ENCODE measurements at regions not wholly inside any gene's neighbourhood (a gene's known extent, or its start where the extent isn't known, plus 50 kb on each side); places are given as distances from the start of the nearest gene placed in this dataset.
"Not testable (repeated sequence)": the region's sequence is repeated elsewhere in the genome, so short reads cannot be mapped to it uniquely, and the experiment has no call there.

DNA sequence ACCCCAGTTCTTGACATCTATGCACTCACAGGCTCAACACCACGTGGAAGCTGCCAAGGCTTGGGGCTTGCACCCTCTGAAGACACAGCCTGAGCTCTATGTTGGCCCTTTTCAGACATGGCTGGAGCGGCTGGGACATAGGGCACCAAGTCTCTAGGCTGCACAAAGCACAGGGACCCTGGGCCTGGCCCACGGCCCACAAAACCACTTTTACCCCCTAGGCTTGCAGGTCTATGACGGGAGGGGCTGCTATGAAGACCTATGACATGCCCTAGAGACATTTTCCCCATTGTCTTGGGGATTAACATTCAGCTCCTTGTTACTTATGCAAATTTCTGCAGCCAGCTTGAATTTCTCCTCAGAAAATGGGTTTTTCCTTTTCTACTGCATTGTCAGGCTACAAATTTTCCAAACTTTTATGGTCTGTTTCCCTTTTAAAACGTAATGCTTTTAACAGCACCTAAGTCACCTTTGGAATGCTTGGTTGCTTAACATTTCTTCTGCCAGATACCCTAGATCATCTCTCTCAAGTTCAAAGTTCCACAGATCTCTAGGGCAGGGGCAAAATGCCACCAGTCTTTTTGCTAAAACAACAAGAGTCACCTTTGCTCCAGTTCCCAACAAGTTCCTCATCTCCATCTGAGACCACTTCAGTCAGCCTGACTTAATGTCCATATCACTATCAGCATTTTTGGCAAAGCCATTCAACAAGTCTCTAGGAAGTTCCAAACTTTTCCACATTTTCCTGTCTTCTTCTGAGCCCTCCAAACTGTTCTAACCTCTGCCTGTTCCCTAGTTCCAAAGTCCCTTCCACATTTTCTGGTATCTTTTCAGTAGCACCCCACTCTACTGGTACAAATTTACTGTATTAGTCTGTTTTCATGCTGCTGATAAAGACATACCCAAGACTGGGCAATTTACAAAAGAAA is 232.1 kb upstream of the IL12A start:
- TF ChIP-seq, protein P1, sequence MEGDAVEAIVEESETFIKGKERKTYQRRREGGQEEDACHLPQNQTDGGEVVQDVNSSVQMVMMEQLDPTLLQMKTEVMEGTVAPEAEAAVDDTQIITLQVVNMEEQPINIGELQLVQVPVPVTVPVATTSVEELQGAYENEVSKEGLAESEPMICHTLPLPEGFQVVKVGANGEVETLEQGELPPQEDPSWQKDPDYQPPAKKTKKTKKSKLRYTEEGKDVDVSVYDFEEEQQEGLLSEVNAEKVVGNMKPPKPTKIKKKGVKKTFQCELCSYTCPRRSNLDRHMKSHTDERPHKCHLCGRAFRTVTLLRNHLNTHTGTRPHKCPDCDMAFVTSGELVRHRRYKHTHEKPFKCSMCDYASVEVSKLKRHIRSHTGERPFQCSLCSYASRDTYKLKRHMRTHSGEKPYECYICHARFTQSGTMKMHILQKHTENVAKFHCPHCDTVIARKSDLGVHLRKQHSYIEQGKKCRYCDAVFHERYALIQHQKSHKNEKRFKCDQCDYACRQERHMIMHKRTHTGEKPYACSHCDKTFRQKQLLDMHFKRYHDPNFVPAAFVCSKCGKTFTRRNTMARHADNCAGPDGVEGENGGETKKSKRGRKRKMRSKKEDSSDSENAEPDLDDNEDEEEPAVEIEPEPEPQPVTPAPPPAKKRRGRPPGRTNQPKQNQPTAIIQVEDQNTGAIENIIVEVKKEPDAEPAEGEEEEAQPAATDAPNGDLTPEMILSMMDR (optimal IDR thresholded peaks at IDR 0.05 in 1 of 3, IDR thresholded peaks at IDR 0.05 in 1 of 3, conservative IDR thresholded peaks at IDR 0.05 in 1 of 3; ENCODE audit: extremely low read depth in 1 of 3, insufficient read depth in 2 of 3, low read length in 3 of 3): not testable (repeated sequence)
- TF ChIP-seq EZH2 (IDR thresholded peaks at IDR 0.05; ENCODE audit: low read length): not testable (repeated sequence)
